HFF-Myc (cell line): ENCODE measurements at regions not wholly inside any gene's neighbourhood (a gene's known extent, or its start where the extent isn't known, plus 50 kb on each side); places are given as distances from the start of the nearest gene placed in this dataset.

Source experiments
- DNase-seq: peaks from one replicate; pipeline ENCODE4 v3.0.0-alpha.2; 2011; ENCODE audit warnings: low read depth; ENCODE audit errors: extremely low read depth
- H3K4me3 ChIP-seq: replicated peaks from 2 replicates; pipeline ENCODE4 v1.5.1; 2011; ENCODE audit warnings: low read depth, mild to moderate bottlenecking, control low read depth, low read length
- TF ChIP-seq, protein P1 (sequence below): IDR thresholded peaks from 2 replicates; pipeline ENCODE4 v1.5.1; 2012; ENCODE audit warnings: mild to moderate bottlenecking, low read depth, low read length, control low read depth; ENCODE audit errors: missing control alignments

DNA sequence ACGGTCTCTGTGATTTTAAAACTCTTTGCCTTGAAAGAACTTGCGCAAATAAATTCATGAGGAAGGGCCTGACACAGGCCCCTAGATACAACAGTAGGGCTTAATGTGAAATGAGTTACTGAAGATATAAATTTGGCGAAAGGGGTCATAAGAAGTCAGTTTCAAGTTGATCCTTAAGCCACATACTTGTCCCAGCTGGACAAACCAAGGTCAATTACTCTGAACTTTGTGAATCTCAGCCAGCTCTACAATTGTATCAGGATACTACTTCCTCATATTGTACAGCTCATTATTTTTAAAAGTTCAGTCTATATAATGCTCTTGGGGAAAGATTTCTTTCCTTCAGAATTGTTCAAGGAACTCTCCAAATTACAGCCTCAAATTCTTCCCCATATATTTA lies 432.8 kb downstream of the METTL4 start:
- TF ChIP-seq, protein P1, sequence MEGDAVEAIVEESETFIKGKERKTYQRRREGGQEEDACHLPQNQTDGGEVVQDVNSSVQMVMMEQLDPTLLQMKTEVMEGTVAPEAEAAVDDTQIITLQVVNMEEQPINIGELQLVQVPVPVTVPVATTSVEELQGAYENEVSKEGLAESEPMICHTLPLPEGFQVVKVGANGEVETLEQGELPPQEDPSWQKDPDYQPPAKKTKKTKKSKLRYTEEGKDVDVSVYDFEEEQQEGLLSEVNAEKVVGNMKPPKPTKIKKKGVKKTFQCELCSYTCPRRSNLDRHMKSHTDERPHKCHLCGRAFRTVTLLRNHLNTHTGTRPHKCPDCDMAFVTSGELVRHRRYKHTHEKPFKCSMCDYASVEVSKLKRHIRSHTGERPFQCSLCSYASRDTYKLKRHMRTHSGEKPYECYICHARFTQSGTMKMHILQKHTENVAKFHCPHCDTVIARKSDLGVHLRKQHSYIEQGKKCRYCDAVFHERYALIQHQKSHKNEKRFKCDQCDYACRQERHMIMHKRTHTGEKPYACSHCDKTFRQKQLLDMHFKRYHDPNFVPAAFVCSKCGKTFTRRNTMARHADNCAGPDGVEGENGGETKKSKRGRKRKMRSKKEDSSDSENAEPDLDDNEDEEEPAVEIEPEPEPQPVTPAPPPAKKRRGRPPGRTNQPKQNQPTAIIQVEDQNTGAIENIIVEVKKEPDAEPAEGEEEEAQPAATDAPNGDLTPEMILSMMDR = no peak
- no peak overlapping the region for H3K4me3 ChIP-seq
- no peak for DNase-seq

- no peak for DNase-seq
- TF ChIP-seq, protein P1 = no peak
- H3K4me3 ChIP-seq = no peak overlapping the region
Observed at GRCh38 chr18:2139691-2140090, 431.6 kb downstream of the METTL4 start.

DNA sequence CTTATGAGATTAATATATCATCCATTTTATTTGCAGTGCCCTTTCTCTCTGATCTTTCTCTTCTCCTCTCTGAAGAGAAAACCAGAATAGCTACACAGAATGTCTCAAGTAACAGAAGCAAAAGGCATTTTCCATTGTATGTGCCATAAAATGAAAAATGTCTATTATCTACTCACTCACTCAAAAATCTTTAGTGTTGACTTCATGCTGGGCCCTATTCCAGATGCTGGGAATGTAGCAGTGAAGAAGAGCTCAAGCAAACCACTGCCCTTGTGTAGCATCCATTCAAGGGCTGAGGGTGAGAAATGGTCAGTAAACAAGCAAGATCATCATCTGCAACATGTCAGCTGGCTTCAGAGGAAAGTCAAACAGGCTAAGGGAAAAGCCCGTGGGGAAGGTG lies 427.7 kb downstream of the METTL4 start:
- no peak for DNase-seq
- TF ChIP-seq, protein P1 = no peak

GRCh38 chr18:2144811-2145210 lies 426.5 kb downstream of the METTL4 start:
- DNase-seq = no peak
- H3K4me3 ChIP-seq = no peak overlapping the region

More for the DNA sequence above, 427.7 kb downstream of the METTL4 start:
- no peak overlapping the region for H3K4me3 ChIP-seq

DNA sequence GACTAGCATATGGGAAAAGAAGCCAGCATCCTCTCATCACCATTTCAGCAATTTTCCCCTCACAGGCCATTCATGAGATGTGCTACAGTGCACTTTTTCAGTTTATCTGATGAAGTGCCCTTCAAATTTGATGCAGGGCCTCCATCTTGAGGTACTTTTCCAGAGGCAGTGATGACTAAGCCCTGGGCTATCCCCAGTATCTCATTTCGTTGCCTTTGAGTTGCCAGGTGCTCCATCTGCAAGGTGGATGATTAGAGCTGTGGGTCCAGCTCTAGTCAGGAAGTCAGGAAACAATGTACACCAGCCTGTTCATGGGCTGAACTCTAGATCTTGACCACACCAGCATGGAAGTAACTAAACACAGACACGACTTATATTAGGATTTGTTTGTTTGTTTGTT lies 425.2 kb downstream of the METTL4 start:
- TF ChIP-seq, protein P1 = no peak
- DNase-seq = no peak
- H3K4me3 ChIP-seq = no peak overlapping the region

More at GRCh38 chr18:2144811-2145210, 426.5 kb downstream of the METTL4 start:
- TF ChIP-seq, protein P1 = no peak

DNA sequence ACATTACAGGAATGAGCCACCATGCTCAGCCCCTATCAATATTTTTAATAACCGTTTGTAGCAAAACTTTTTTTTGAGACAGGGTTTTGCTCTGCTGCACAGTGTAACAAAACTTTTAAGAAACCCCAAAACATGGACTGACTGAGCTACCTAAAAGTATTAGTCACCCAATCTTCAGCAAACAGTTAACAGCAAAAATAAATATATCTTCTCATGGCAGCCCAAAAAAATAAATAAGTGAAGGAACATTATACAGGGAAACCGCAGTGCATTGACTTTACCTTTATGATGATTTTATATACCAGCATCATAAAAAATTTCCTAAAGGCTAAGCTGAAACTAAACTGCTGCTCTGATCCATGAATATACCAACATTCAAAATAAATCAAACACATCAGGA lies 424.6 kb downstream of the METTL4 start:
- TF ChIP-seq, protein P1 = no peak
- H3K4me3 ChIP-seq = no peak overlapping the region
- no peak for DNase-seq

DNA sequence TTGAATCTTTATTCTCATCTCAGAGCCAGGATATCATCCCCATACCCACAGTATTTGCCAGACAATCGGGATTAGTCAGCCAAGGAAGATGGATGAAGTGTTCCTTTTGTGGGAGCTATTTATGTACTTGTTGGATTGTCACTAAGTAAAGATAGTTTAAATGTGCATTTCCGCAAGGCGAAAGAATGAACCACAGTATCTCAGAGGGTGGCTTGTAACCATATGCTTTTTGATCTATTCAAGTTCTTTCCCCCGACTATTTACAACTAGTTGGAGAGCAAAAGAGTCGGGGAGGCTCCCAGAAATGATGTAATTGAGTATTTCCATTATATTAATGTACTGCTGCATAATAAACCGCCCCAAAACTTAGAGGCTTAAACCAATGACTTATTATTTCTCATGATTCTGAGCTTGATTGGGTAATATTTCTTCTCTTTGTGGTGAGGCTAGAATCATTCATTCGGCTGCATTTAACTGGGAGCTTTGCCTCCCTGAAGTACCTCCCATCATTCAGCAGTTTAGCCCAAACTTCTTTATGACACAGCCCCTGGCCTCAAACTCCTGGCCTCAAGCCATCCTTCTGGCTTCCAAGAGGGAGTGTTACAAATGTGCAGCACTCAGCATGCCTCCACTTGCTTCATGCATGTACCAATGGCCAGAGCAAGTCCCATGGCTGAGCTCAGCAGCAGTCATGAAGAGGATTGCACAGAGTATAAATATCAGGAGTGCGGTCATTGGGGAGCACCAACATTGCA lies 423.7 kb downstream of the METTL4 start:
- DNase-seq = peak; percentile 16
- H3K4me3 ChIP-seq = no peak overlapping the region
- TF ChIP-seq, protein P1 = no peak
